ENCODE measurements at regions not wholly inside any gene's neighbourhood (a gene's known extent, or its start where the extent isn't known, plus 50 kb on each side); places are given as distances from the start of the nearest gene placed in this dataset.

GRCh38 chr5:20056933-20057332, 68.9 kb upstream of the CDH18 start:
- Mint-ChIP-seq H3K27ac (no peak overlapping the region), H3K9me3 (ENCODE audit: insufficient read depth) (peaks cover 6% of the 10 kb centered on the region), H3K27me3 (no peaks in the 10 kb centered on the region), H3K4me1 (no peaks in the 10 kb centered on the region), H3K4me3 (no peak overlapping the region)
- H3K9ac ChIP-seq (ENCODE audit: low read length) = no peak overlapping the region
- 80% methylated on average over 1 of the region's 5 CpGs for WGBS (ENCODE audit: insufficient coverage)
- intact Hi-C loops (cut with micrococcal nuclease) = no loop called here
- H3K4me3 ChIP-seq (ENCODE audit: control extremely low read depth in 1 of 5, extremely low read depth in 1 of 5, insufficient read depth in 1 of 5, low read depth in 2 of 5, low read length in 4 of 5) = no peak overlapping the region
- ATAC-seq (ENCODE audit: low read depth) = no peak
- no peak for TF ChIP-seq CTCF (IDR thresholded peaks at IDR 0.05)
- TF ChIP-seq EZH2 (IDR thresholded peaks at IDR 0.05; ENCODE audit: borderline replicate concordance, insufficient read depth, low read depth, low read length, poor library complexity, severe bottlenecking) = no peak
- H3K79me2 ChIP-seq (ENCODE audit: control insufficient read depth, insufficient read depth, low read length) = no peaks in the 10 kb centered on the region
- H2AFZ ChIP-seq (ENCODE audit: insufficient read depth, low read depth, low read length, poor library complexity, severe bottlenecking) = no peak overlapping the region
- no peaks in the 10 kb centered on the region for H3K36me3 ChIP-seq (replicated peaks in 1 of 2; ENCODE audit: control extremely low read depth in 1 of 2, control insufficient read depth in 1 of 2, extremely low read depth in 1 of 2, insufficient read depth in 2 of 2, low read length in 1 of 2)
- no peaks in the 10 kb centered on the region for H3K27me3 ChIP-seq (replicated peaks in 1 of 4; ENCODE audit: control extremely low read depth in 1 of 4, control insufficient read depth in 3 of 4, insufficient read depth in 4 of 4, low read length in 3 of 4)
- H3K4me2 ChIP-seq (replicated peaks; ENCODE audit: low read depth, low read length, poor library complexity, severe bottlenecking) = no peak overlapping the region
- H3K27ac ChIP-seq (ENCODE audit: low read length in 2 of 2) = no peak overlapping the region
- no peak for DNase-seq
- H3K9me3 ChIP-seq (ENCODE audit: control extremely low read depth in 1 of 3, control insufficient read depth in 2 of 3, insufficient read depth in 1 of 3, low read length in 2 of 3) = peaks cover 0 to 4% (median 0%) of the 10 kb centered on the region in 3 donors
- POLR2A ChIA-PET = no interaction called here
- H4K20me1 ChIP-seq (ENCODE audit: control insufficient read depth, insufficient read depth, low read length, poor library complexity, severe bottlenecking) = no peaks in the 10 kb centered on the region
- CTCF ChIA-PET = no interaction called here
- H3K4me1 ChIP-seq (ENCODE audit: control insufficient read depth in 2 of 2, insufficient read depth in 2 of 2, low read length in 2 of 2) = no peaks in the 10 kb centered on the region

GRCh38 chr5:20055301-20055700, 67.3 kb upstream of the CDH18 start:
- Mint-ChIP-seq H3K4me3 (no peak overlapping the region), H3K27ac (no peak overlapping the region), H3K27me3 (no peaks in the 10 kb centered on the region), H3K9me3 (ENCODE audit: insufficient read depth) (peaks cover 6% of the 10 kb centered on the region), H3K4me1 (no peaks in the 10 kb centered on the region)
- Histone ChIP-seq H4K20me1 (ENCODE audit: control insufficient read depth, insufficient read depth, low read length, poor library complexity, severe bottlenecking) (no peaks in the 10 kb centered on the region), H3K4me2 (replicated peaks; ENCODE audit: low read depth, low read length, poor library complexity, severe bottlenecking) (no peak overlapping the region), H3K9ac (ENCODE audit: low read length) (no peak overlapping the region), H2AFZ (ENCODE audit: insufficient read depth, low read depth, low read length, poor library complexity, severe bottlenecking) (no peak overlapping the region), H3K4me3 (ENCODE audit: control extremely low read depth in 1 of 5, extremely low read depth in 1 of 5, insufficient read depth in 1 of 5, low read depth in 2 of 5, low read length in 4 of 5) (no peak overlapping the region), H3K9me3 (ENCODE audit: control extremely low read depth in 1 of 3, control insufficient read depth in 2 of 3, insufficient read depth in 1 of 3, low read length in 2 of 3) (peaks cover 0 to 4% (median 0%) of the 10 kb centered on the region in 3 donors), H3K4me1 (ENCODE audit: control insufficient read depth in 2 of 2, insufficient read depth in 2 of 2, low read length in 2 of 2) (no peaks in the 10 kb centered on the region), H3K79me2 (ENCODE audit: control insufficient read depth, insufficient read depth, low read length) (no peaks in the 10 kb centered on the region), H3K27ac (ENCODE audit: low read length in 2 of 2) (no peak overlapping the region), H3K36me3 (replicated peaks in 1 of 2; ENCODE audit: control extremely low read depth in 1 of 2, control insufficient read depth in 1 of 2, extremely low read depth in 1 of 2, insufficient read depth in 2 of 2, low read length in 1 of 2) (no peaks in the 10 kb centered on the region), H3K27me3 (replicated peaks in 1 of 4; ENCODE audit: control extremely low read depth in 1 of 4, control insufficient read depth in 3 of 4, insufficient read depth in 4 of 4, low read length in 3 of 4) (no peaks in the 10 kb centered on the region)
- DNase-seq = no peak
- intact Hi-C loops (cut with micrococcal nuclease) = no loop called here
- TF ChIP-seq EZH2 (IDR thresholded peaks at IDR 0.05; ENCODE audit: borderline replicate concordance, insufficient read depth, low read depth, low read length, poor library complexity, severe bottlenecking) = no peak
- TF ChIP-seq CTCF (IDR thresholded peaks at IDR 0.05) = no peak
- CTCF ChIA-PET = no interaction called here
- POLR2A ChIA-PET = no interaction called here
- no peak for ATAC-seq (ENCODE audit: low read depth)
- WGBS (ENCODE audit: insufficient coverage) = no CpG with 5 or more reads among the region's 1 CpG

Measured in B cell (primary cell).